GM04503 (cell line): ENCODE measurements at regions not wholly inside any gene's neighbourhood (a gene's known extent, or its start where the extent isn't known, plus 50 kb on each side); places are given as distances from the start of the nearest gene placed in this dataset.

Experiments
- DNase-seq: peaks from one replicate; pipeline ENCODE4 v3.0.0-alpha.2; 2012; ENCODE audit warnings: low read depth

GRCh38 chr2:120477198-120477597 is 131.3 kb downstream of the INHBB start:
- no peak for DNase-seq

GRCh38 chr2:120477831-120478481 is 132.0 kb downstream of the INHBB start:
- no peak for DNase-seq

GRCh38 chr2:120480346-120480902 is 134.5 kb downstream of the INHBB start:
- DNase-seq = no peak

GRCh38 chr2:120480903-120481445 is 135.0 kb downstream of the INHBB start:
- no peak for DNase-seq

- DNase-seq = no peak
Measured at GRCh38 chr2:120481446-120482194, 135.7 kb downstream of the INHBB start.

- DNase-seq = no peak
Measured at GRCh38 chr2:120482334-120482733, 136.4 kb downstream of the INHBB start.

- no peak for DNase-seq
Measured at GRCh38 chr2:120483355-120483754, 137.4 kb downstream of the INHBB start.

- no peak for DNase-seq
Measured at GRCh38 chr2:120485096-120485495, 139.2 kb downstream of the INHBB start.

GRCh38 chr2:120486441-120486840 is 140.5 kb downstream of the INHBB start:
- DNase-seq = no peak

- no peak for DNase-seq
Measured at GRCh38 chr2:120486946-120487345, 141.0 kb downstream of the INHBB start.

- no peak for DNase-seq
Measured at GRCh38 chr2:120488531-120488930, 142.6 kb downstream of the INHBB start.

- no peak for DNase-seq
Measured at GRCh38 chr2:120489023-120489422, 143.1 kb downstream of the INHBB start.

GRCh38 chr2:120490091-120490798 is 144.3 kb downstream of the INHBB start:
- no peak for DNase-seq

GRCh38 chr2:120491111-120491625 is 145.2 kb downstream of the INHBB start:
- DNase-seq = no peak

- DNase-seq = no peak
Measured at GRCh38 chr2:120493231-120493630, 147.3 kb downstream of the INHBB start.

- no peak for DNase-seq
Measured at GRCh38 chr2:120494446-120494845, 148.5 kb downstream of the INHBB start.

GRCh38 chr2:120495586-120495985 is 149.7 kb downstream of the INHBB start:
- no peak for DNase-seq

- DNase-seq = no peak
Measured at GRCh38 chr2:120496235-120496634, 150.3 kb downstream of the INHBB start.

GRCh38 chr2:120496759-120497158 is 150.8 kb downstream of the INHBB start:
- DNase-seq = no peak

- DNase-seq = no peak
Measured at GRCh38 chr2:120497261-120497977, 151.5 kb downstream of the INHBB start.

GRCh38 chr2:120498121-120498520 is 152.2 kb downstream of the INHBB start:
- DNase-seq = no peak
